HEK293 (cell line): ENCODE measurements at regions not wholly inside any gene's neighbourhood (a gene's known extent, or its start where the extent isn't known, plus 50 kb on each side); places are given as distances from the start of the nearest gene placed in this dataset.

Experiments
- KLF1 ChIP-seq: fragments of 450-650 bp; formaldehyde crosslinking; IDR thresholded peaks from 2 replicates; pipeline ENCODE4 v1.5.1; 2016; ENCODE audit warnings: missing biosample characterization, missing genetic modification characterization
- SP2 ChIP-seq: fragments of 450-650 bp; formaldehyde crosslinking; IDR thresholded peaks from 2 replicates; pipeline ENCODE4 v1.5.1; 2016; ENCODE audit warnings: missing biosample characterization, missing genetic modification characterization
- YY1 ChIP-seq: fragments of 450-650 bp; formaldehyde crosslinking; IDR thresholded peaks from 2 replicates; pipeline ENCODE4 v1.5.1; 2018; ENCODE audit warnings: missing biosample characterization, missing genetic modification characterization
- ZBTB21 ChIP-seq: fragments of 450-650 bp; formaldehyde crosslinking; IDR thresholded peaks from 2 replicates; pipeline ENCODE4 v1.5.1; 2017; ENCODE audit warnings: missing biosample characterization, missing genetic modification characterization
- ZEB2 ChIP-seq: fragments of 450-650 bp; formaldehyde crosslinking; IDR thresholded peaks from 2 replicates; pipeline ENCODE4 v1.5.1; 2016; ENCODE audit warnings: missing biosample characterization, missing genetic modification characterization
- ZFP3 ChIP-seq: fragments of 450-650 bp; formaldehyde crosslinking; IDR thresholded peaks from 2 replicates; pipeline ENCODE4 v1.5.1; 2016; ENCODE audit warnings: low read depth, missing biosample characterization, missing genetic modification characterization
- ZFP41 ChIP-seq: fragments of 450-650 bp; formaldehyde crosslinking; IDR thresholded peaks from 2 replicates; pipeline ENCODE4 v1.5.1; 2016; ENCODE audit warnings: missing biosample characterization, missing genetic modification characterization, borderline replicate concordance
- ZNF16 ChIP-seq: fragments of 450-650 bp; formaldehyde crosslinking; IDR thresholded peaks from 2 replicates; pipeline ENCODE4 v1.5.1; 2016; ENCODE audit warnings: low read depth, missing biosample characterization, missing genetic modification characterization
- ZNF529 ChIP-seq: fragments of 450-650 bp; formaldehyde crosslinking; IDR thresholded peaks from 2 replicates; pipeline ENCODE4 v1.5.1; 2017; ENCODE audit warnings: missing genetic modification characterization, missing biosample characterization; ENCODE audit not compliant: insufficient replicate concordance
- ZNF660 ChIP-seq: fragments of 450-650 bp; IDR thresholded peaks from 2 replicates; pipeline ENCODE4 v1.5.1; 2018; ENCODE audit warnings: missing biosample characterization, mild to moderate bottlenecking, missing genetic modification characterization
- TF ChIP-seq, protein P1 (sequence below): fragments of 450-650 bp; formaldehyde crosslinking; IDR thresholded peaks from 2 replicates; pipeline ENCODE4 v1.5.1; 2016; ENCODE audit warnings: missing biosample characterization, missing genetic modification characterization
- TF ChIP-seq, protein P2 (sequence below): fragments of 450-650 bp; formaldehyde crosslinking; IDR thresholded peaks from 2 replicates; pipeline ENCODE4 v1.5.1; 2016; ENCODE audit warnings: missing biosample characterization, missing genetic modification characterization

DNA sequence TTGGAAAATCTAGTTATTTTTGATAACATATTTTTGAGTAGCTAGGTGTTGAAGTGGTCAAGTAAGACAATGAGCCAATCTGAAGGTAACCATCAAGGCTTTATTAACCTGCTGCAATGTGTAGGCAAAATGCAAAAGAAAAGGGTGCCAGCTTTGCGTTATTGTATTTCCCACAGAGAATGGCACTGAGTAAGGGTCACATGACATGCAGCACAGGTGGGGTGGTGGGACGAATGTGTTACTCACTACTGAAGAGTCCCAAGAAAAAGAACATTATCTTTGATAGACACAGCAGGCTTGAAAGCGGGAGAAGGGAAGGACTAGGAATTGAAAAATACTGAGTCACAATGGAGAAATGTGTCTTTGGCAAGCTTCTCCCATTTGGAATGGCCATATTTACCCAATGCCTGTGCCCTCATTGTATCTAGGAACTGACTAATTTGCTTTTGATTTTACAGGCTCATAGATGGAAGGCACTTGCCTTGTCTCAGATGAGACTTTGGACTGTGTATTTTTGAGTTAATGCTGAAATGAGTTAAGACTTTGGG is 898.6 kb upstream of the POT1 start:
- TF ChIP-seq, protein P1, sequence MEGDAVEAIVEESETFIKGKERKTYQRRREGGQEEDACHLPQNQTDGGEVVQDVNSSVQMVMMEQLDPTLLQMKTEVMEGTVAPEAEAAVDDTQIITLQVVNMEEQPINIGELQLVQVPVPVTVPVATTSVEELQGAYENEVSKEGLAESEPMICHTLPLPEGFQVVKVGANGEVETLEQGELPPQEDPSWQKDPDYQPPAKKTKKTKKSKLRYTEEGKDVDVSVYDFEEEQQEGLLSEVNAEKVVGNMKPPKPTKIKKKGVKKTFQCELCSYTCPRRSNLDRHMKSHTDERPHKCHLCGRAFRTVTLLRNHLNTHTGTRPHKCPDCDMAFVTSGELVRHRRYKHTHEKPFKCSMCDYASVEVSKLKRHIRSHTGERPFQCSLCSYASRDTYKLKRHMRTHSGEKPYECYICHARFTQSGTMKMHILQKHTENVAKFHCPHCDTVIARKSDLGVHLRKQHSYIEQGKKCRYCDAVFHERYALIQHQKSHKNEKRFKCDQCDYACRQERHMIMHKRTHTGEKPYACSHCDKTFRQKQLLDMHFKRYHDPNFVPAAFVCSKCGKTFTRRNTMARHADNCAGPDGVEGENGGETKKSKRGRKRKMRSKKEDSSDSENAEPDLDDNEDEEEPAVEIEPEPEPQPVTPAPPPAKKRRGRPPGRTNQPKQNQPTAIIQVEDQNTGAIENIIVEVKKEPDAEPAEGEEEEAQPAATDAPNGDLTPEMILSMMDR (tag by site-specific recombination), result no peak
- TF ChIP-seq ZEB2 (tag by site-specific recombination) (no peak), ZNF529 (tag by site-specific recombination) (no peak), ZNF660 (tag by site-specific recombination) (no peak), SP2 (tag by site-specific recombination) (no peak), KLF1 (tag by site-specific recombination) (no peak), ZNF16 (tag by site-specific recombination) (no peak), YY1 (tag by site-specific recombination) (no peak), ZFP41 (tag by site-specific recombination) (no peak), ZFP3 (tag by site-specific recombination) (no peak), ZBTB21 (tag by site-specific recombination) (no peak)
- TF ChIP-seq, protein P2, sequence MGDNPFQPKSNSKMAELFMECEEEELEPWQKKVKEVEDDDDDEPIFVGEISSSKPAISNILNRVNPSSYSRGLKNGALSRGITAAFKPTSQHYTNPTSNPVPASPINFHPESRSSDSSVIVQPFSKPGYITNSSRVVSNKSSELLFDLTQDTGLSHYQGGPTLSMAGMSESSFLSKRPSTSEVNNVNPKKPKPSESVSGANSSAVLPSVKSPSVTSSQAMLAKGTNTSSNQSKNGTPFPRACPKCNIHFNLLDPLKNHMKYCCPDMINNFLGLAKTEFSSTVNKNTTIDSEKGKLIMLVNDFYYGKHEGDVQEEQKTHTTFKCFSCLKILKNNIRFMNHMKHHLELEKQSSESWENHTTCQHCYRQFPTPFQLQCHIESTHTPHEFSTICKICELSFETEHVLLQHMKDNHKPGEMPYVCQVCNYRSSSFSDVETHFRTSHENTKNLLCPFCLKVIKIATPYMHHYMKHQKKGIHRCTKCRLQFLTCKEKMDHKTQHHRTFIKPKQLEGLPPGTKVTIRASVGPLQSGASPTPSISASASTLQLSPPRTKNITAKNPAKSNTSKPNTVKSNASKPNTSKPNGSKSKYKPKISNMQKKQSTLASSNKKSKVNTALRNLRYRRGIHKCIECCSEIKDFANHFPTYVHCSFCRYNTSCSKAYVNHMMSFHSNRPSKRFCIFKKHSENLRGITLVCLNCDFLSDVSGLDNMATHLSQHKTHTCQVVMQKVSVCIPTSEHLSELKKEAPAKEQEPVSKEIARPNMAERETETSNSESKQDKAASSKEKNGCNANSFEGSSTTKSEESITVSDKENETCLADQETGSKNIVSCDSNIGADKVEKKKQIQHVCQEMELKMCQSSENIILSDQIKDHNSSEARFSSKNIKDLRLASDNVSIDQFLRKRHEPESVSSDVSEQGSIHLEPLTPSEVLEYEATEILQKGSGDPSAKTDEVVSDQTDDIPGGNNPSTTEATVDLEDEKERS (tag by site-specific recombination), result no peak
